Mesodermal cell (in vitro differentiated cells): ENCODE measurements at regions not wholly inside any gene's neighbourhood (a gene's known extent, or its start where the extent isn't known, plus 50 kb on each side); places are given as distances from the start of the nearest gene placed in this dataset.

Experiments
- H3K27ac ChIP-seq: 2 replicates; pipeline ENCODE4 v1.7.0; 2013; ENCODE audit warnings: mild to moderate bottlenecking, low read depth, low read length, moderate library complexity; ENCODE audit not compliant: severe bottlenecking
- H3K36me3 ChIP-seq: 2 replicates; pipeline ENCODE4 v1.7.1; 2013; ENCODE audit warnings: mild to moderate bottlenecking, low read length, moderate library complexity; ENCODE audit not compliant: control insufficient read depth, insufficient read depth
- H3K4me1 ChIP-seq: one replicate; pipeline ENCODE4 v1.7.1; 2013; ENCODE audit warnings: mild to moderate bottlenecking, low read length; ENCODE audit not compliant: insufficient read depth, control insufficient read depth, poor library complexity, severe bottlenecking
- H3K4me3 ChIP-seq: 2 replicates; pipeline ENCODE4 v1.7.0; 2013; ENCODE audit warnings: low read length, control low read depth, mild to moderate bottlenecking; ENCODE audit not compliant: insufficient read depth, poor library complexity, severe bottlenecking; ENCODE audit errors: extremely low read depth
- H3K9me3 ChIP-seq: 2 replicates; pipeline ENCODE4 v1.7.1; 2013; ENCODE audit warnings: mild to moderate bottlenecking, low read length, moderate library complexity; ENCODE audit not compliant: control insufficient read depth
- WGBS, 2 experiments: methylation state at CpG; one replicate each; pipeline ENCODE4 v1.1.5; 2013; ENCODE audit warnings: missing lambda C conversion rate in 2 of 2; ENCODE audit not compliant: insufficient coverage in 2 of 2; 5-methylcytosine and 5-hydroxymethylcytosine counted together

DNA sequence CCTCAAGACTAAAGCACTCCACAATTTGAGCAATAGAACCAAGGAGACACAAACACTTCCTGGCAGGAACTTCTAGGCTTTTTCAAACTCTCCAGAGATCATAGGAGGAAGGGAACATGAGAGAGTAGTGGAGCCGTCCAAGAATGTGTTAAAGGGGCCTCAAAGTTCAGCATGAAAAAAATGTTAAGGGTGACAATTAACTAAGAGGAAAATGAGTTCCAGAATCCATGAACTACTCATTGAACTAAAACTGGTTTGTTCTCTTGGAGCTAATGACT, 122.0 kb downstream of the WIF1 start:
- no peaks in the 10 kb centered on the region for H3K36me3 ChIP-seq
- peak overlapping the region; percentile 23 for H3K27ac ChIP-seq
- H3K9me3 ChIP-seq: no peaks in the 10 kb centered on the region
- WGBS, 2 experiments: no CpG with 5 or more reads among the region's 1 CpG
- no peak overlapping the region for H3K4me3 ChIP-seq
- no peaks in the 10 kb centered on the region for H3K4me1 ChIP-seq
